ENCODE measurements at regions not wholly inside any gene's neighbourhood (a gene's known extent, or its start where the extent isn't known, plus 50 kb on each side); places are given as distances from the start of the nearest gene placed in this dataset.

DNA sequence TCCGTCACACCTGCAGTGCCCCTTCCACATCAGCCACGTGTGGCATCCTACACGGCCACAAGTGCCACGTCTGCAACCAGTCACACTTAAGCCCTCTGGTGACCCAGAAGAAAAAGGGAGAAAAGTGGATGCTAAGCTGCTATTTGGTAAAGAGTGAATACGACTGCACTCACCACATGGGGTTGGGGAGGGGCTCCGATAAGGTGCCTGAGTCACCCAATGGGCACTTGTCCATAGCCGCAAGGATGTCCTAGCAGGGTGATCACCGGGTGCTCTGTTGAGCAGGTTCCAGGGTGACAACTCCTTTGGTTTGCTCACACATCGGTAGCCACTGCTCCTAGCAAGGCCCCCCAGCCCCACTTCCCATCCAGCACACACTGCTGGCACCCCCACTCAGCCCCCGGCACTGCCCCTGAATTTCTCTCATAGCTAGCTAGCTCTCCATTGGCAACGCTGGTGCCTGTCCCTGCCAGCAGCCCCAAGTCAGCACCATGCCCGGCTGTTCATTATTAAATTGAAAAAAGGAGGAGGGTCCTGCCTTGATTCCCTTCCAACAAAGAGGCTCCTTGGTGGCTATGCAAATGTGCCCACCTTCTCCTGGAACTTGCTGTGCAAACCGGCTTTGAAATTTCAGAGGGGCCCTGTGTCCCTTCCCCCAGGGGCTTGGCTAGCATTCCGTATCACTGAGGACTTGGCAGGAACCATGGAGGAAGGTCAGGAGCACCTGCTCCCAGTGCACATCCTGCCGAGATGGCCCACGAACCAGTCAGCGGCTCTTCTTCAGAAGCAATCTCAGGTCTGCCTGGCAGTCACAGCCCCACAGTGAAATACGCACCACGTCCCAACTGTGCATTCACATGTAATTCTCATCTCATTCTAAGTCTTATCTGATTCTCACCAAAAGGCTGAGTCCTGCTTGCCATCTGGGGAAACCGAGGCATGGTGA, 227.7 kb upstream of the DIO3 start:
- no peak for DNase-seq

- DNase-seq: no peak
Measured at GRCh38 chr14:101334656-101335055, 226.6 kb upstream of the DIO3 start.

- no peak for DNase-seq
Measured at GRCh38 chr14:101335061-101335661, 226.1 kb upstream of the DIO3 start.

DNA sequence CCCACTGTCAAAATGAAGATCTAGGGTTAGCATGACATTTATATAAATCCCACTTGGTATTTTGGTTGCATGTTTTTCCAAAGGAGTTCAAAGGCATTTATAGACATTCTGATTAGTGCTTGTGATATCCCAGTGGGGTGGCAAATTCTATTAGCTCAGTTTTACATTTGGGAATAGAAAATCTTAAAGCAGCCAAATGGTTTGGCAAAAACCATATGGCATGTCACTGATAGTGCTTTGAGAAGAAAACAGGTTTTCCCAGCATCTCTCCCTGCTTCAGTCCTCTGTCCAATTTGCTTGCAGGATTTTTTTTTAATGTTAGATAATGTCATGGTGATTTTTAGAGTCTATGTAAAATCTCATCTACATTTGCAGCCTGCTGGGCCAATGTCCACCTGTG, 225.1 kb upstream of the DIO3 start:
- no peak for DNase-seq

- no peak for DNase-seq
Measured at GRCh38 chr14:101337053-101337452, 224.2 kb upstream of the DIO3 start.

DNA sequence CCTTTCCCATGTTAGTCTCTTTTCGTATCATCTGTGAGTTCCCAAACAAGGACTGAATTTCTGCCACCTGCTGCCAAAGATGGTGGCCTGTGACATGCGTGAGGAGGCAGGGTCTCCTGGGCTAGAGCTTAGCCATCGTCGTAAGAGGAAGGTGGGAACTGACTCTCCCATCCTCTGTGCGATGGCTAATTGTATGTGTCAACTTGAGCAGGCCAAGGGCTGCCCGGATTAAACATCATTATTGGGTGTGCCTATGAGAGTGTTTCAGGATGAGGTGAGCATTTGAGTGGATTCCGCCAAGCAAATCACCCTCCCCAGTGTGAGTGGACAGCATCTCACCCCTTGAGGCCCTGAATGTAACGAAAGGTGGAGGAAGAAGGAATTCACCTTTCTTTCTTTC, 220.7 kb upstream of the DIO3 start:
- no peak for DNase-seq

DNA sequence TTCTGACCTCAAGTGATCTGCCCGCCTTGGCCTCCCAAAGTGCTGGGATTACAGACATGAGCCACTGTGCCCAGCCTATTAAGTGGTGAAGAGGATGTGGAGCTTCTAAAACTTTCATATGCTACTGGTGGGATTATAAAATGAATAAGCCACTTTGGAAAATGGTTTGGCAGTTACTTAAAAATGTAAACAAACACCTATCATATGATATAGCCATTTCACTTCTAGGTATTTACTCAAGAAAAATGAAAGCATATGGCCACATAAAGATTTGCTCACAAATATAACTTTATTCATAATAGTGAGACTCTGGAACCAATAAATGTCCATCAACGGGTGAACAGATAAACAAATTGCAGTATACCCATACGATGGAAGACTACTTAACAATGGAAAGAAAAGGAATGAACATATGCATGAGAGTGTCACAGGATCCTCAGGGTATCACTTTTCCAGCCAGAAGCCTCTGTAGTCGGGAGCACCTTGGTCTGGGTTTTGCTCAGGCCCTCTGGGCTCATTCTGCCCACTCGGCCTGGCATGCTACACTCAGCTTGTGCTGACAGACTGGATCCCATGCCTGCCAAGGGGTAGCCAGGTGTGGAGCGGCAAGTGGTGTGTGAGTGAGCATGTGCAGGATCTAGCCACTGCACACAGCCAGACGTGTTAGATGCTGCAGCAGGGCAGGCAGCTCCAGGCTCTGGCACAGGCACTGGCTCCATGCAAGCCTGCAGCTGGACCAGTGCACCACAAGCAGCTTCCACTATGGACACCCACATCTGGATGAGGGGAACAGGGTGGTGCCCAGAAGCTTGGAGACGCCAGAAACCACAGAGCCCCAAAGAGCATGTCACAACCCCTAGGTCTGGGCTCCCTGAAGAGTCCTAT, 213.2 kb upstream of the DIO3 start:
- no peak for DNase-seq

GRCh38 chr14:101349108-101349507, 212.2 kb upstream of the DIO3 start:
- no peak for DNase-seq

- no peak for DNase-seq
Measured at GRCh38 chr14:101350021-101350420, 211.3 kb upstream of the DIO3 start.

GRCh38 chr14:101350691-101351090, 210.6 kb upstream of the DIO3 start:
- no peak for DNase-seq

- no peak for DNase-seq
Measured at GRCh38 chr14:101351146-101351545, 210.1 kb upstream of the DIO3 start.

GRCh38 chr14:101351769-101352168, 209.5 kb upstream of the DIO3 start:
- DNase-seq: no peak

DNA sequence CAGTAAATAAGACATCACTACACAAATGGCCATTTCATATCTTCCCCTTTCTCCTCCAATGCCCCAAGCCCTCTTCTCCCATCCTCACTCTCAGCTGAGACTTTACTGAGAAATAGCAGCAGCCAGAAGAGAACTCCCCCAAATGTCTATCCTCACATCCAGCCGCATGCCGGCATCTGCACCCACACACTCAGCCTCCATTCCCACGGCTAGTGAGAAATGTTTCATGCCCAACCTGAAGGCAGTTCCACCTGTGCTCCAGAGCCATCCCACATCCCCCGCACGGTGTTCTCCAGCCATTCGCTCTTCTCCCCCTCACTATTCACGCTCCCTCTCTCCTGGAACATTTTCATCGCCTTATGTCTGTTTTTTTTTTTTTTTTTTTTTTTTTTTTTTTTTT, 208.7 kb upstream of the DIO3 start:
- DNase-seq: peak; percentile 11

- DNase-seq: no peak
Measured at GRCh38 chr14:101353422-101353821, 207.9 kb upstream of the DIO3 start.

- DNase-seq: no peak
Measured at GRCh38 chr14:101354726-101355125, 206.6 kb upstream of the DIO3 start.

DNA sequence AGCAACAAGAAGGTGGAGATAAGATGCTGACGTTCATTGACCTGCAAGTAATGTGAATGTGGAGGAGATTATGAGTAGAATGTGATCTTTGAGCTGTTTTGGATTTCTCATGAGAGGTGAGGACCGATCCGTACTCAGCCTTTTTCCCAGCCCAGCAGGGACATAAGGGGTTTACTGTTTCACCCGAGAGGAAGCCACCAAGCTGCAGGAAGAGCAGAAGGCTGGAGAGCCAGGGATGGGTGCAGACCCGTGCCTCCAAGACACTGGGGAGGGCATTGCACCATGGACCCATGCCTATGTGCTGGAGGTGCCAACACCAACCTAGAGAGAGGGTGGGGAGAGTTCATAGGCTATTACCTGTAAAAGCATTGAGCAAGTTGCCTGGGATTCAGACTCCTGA, 206.0 kb upstream of the DIO3 start:
- DNase-seq: no peak

GRCh38 chr14:101357038-101357437, 204.3 kb upstream of the DIO3 start:
- DNase-seq: no peak

GRCh38 chr14:101357559-101358319, 203.6 kb upstream of the DIO3 start:
- no peak for DNase-seq

- no peak for DNase-seq
Measured at GRCh38 chr14:101358320-101359125, 202.8 kb upstream of the DIO3 start.

GRCh38 chr14:101359221-101360053, 201.9 kb upstream of the DIO3 start:
- DNase-seq: no peak
